NOMO-1 treated with DMSO at 0.1 percent for 48 hours (cell line): ENCODE measurements at regions not wholly inside any gene's neighbourhood (a gene's known extent, or its start where the extent isn't known, plus 50 kb on each side); places are given as distances from the start of the nearest gene placed in this dataset.

Source experiments
- DNase-seq: peaks from one replicate; lab custom pipeline; 2025; ENCODE audit not compliant: unreplicated experiment; lab: John Stamatoyannopoulos, UW

GRCh38 chr5:171509467-171509866, 90.0 kb downstream of the FGF18 start:
- no peak for DNase-seq

- DNase-seq: no peak
Observed at GRCh38 chr5:171512397-171512796, 93.0 kb downstream of the FGF18 start.

DNA sequence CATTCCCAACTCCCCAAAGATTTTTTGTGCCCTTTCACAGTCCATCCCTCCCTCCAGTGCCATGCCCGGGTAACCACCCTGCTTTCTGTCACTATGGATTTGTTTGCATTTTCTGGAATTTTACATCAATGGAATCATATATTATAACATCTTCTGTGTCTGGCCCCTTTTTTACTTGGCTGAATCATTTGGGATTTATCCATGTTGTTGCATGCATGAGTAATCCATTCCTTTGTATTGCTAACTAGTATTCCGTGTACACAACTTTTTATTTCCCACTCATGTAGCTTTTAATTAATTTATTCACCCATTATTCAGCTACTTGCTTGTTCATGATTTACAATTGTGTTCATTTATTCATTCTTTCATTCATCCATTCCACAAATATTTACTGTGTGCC, 94.1 kb downstream of the FGF18 start:
- no peak for DNase-seq

DNA sequence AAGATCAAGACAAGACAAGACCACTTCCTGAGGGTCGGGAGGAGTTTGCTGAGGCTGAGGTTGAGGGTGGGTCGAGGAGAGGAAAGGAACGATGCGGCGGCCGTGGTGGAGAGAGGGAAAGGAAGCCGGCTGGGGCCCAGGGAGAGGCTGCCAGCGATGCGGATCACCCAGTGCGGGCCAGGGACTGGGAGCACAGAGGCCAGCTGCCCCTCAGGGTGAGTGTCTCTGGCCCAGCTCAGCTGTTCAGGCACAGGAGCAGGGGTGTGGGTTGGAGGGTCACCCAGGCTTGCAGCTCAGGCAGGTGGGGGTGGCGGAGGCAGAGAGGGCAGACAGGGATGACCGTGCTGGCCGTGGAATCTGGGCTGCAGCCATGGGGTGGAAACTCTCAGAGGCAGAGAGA, 99.5 kb downstream of the FGF18 start:
- no peak for DNase-seq

- DNase-seq: no peak
Observed at GRCh38 chr5:171520300-171521174, 101.1 kb downstream of the FGF18 start.

GRCh38 chr5:171521219-171521633, 101.8 kb downstream of the FGF18 start:
- no peak for DNase-seq

DNA sequence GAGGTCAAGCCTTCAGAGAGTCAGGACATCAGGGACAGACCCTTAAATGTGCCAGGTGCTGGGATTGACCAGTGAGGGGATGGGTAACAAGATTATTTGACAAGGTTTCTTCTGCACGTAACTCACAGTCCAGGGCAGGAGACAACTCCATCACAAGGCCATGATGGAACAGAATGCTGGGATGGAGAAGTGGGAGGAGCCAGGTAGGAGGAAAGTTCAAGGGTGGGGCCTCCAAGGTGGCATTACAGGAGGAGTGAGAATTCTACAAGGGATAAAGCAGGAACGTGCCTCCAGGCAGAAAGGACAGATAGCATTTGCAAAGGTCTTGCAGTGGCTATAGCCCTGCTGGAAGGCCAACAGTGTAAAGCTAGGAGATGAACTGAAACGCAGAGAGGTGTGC, 102.2 kb downstream of the FGF18 start:
- no peak for DNase-seq

- no peak for DNase-seq
Observed at GRCh38 chr5:171523781-171524180, 104.3 kb downstream of the FGF18 start.

DNA sequence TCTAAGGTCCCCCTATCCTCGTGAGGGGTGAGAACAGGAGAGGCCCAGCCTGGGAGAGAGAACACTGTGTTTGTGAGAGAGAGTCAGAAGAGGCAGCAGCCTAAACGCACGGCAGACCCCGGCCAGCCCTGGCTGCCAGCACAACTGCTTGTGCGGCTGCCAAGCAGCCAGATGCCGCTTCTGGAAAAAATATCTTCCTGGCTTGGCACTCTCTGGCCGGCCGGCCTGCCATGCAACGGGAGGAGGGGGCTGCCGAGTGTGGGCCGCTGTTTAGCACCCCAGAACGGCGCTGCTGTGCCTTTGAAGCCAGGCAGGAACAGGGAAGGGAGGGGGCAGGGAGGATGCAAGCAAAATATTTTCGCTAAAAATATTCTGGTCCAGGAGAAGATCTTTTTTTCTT, 105.0 kb downstream of the FGF18 start:
- no peak for DNase-seq

- no peak for DNase-seq
Observed at GRCh38 chr5:171525085-171525484, 105.6 kb downstream of the FGF18 start.

DNA sequence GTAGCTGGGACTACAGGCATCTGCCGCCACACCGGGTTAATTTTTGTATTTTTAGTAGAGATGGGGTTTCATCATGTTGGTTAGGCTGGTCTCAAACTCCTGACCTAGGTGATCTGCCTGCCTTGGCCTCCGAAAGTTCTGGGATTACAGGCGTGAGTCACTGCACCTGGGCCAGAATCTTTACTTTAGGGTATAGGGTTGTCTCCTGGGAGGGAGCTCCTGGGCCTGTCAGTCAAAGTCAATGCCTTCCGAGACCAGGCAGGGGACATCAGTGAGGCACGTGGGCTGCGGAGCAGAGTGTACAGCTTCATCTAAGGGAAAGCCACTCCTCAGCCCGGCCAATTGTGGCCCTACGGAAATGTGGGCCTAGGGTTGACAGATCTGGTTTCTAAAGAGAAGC, 108.6 kb downstream of the FGF18 start:
- DNase-seq: no peak

DNA sequence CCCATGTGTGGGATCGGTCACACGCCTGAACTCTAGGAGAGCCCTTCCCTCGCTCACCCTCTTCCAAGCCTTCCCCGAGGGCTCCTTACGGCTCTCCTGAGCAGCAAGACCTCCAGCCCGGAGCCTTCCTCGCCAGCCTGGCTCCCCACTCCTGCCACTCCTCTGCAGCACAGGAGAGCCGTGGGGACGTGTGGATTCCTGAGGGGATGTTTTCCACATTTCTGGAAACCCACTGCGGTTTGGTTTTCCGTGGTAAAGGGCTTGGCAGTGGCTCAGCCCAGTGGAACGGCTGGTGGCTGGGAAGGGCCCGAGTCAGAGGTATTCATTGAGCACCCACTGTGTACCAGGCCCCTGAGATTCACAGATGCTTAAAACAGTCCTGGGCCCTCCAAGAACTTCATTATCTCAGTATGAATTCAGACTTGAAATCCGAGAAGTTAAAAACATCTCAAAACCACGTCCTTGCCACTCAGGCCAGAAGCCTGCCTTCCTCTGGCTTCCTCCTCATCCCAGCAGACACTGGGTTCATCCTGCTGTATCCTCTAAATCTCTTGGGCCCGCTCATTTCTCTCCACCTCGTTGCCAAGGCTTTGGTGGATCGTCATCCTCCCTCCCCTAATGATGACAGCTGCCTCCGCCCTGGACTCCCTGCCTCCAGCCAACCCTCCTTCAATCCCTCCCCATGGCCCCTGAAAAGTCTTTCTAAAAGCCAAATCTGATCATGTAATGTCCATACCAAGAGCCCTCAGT, 109.6 kb downstream of the FGF18 start:
- DNase-seq: no peak

- DNase-seq: no peak
Observed at GRCh38 chr5:171531638-171532037, 112.2 kb downstream of the FGF18 start.

GRCh38 chr5:171533153-171533552, 113.7 kb downstream of the FGF18 start:
- DNase-seq: no peak

DNA sequence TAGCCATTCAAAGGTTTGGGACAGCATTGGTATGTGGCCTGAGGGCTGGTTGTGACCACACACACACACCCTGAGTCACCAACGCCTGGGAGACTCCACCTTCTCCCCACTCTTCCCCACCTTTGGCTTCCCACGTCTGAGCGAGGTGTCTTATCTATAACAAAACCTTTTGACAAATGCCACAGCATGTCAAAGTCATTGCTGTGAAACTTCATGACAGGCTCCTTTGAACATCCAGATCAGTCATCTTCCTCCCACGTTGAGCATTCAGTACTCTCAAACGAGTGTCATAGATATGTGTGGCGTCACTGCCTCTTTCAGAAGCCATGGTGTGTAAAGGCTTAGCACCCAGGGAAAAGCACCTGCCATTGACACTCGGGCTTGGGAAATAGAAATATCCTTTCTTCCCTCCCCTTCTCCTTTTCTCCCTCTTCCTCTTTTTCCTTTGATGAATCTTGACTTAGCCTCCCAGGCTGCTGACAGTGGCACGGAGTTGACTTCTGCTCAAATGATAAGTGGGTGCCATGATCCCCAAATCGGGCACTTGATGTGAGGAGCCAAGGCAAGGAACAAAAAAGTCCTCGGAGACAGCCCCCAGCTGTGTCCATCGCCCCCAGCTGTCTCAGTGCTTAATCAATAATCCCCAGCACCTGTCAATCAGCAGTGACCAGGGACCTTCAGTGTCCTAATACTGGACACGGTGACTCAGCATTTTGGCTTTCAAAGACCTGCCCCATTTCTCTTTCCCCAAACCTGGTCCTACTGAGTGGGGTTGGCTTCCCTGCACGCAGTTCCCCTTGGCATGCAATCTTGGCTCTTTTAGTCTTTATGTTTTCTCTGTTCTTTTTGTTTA, 114.8 kb downstream of the FGF18 start:
- no peak for DNase-seq

- DNase-seq: no peak
Observed at GRCh38 chr5:171535162-171535561, 115.7 kb downstream of the FGF18 start.

DNA sequence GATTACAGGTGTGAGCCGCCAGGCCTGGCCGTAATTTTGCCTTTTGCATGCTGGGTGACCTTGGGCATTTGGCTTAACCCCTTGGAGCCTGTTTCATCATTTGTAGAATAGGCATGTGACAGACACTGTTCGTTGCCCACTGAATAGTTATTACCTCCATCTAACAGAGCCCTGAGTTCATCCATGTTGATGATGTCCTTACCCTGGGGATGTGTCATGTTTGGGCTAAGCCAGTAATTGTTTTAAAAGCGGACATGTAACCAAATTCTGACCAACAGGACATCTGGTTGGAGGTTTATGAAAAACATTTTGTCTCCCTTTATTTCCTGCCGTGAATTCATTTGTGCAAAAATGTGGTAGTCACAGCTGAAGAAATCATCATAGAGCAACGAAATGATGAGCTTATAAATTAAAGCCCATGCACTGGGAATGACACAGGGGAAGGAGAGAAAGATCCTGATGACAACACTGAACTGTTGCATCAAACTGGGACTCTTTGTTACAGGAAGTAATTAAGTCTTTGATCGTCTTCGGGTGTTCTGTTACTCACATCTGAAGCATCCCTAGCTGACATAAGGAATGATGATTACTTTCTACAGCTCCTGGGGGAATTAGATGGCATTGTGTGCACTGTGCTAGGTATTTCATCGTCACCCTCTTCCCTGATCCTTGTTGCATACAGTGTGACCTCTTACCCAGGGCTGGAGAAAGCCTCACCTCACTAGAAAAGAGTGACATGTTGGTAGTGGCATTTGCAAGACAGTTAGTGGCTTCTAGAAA, 117.8 kb downstream of the FGF18 start:
- DNase-seq: no peak

DNA sequence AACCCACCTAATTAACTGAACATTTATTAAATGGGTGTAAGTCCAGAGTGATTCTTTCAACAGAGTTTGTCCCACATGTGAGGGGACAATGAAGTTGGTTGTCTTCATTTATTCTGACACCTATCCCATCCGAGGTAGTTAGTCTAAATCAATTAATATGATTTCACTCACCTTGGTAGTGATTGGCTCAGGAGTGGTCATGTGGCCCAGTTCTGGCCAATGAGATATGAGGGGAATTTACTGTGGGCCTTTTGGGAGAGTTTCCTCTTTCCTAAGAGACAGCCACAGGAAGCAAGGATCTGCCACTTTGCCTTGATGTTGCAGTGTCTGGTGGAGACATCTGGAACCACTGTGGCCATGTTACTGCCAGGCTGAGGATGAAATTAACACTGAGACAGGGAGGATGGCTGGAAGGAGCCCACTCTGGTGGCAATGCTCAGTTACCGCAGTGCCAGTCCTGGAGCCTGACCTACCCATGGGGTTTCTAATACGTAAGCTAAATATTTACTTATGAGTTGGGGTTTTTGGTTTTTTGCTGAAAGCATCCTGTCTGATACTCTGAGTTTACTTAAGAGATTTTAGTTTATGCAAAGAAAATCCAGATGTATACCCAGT, 118.6 kb downstream of the FGF18 start:
- DNase-seq: no peak

DNA sequence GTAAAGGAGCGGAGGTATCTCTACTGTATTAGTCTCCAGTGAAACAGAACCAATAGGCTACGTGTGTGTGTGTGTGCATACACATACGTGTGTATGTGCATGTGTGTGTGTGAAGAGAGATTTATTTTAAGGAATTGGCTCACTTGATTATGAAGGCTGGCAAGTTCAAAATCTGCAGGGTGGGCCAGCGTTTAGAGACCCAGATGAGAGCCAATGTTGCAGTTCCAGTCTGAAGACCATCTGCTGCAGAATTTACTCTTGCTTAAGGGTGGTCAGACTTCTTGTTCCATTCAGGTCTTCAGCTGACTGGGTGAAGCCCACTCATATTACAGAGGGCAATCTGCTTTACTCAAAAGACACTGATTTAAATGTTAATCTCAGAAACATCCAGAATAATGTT, 119.2 kb downstream of the FGF18 start:
- DNase-seq: no peak

DNA sequence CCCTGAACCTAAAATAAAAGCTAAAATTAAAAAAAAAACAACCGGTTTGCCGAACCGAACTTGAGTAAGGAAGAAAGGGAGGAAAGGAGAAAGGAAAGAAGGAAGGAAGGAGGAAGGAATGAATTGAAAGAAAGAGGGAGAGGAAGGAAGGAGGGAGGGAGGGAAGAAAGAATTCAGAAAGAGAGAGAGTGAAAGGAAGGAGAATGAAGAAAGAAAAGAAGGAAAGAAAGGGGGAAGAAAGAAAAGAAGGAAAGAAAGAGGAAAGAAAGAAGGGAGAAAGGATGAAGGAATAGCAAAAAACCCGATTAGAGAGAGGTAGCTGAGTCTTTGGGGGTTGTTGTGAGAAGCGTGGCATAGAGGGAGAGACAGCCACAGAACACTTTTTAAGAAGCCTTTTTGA, 121.4 kb downstream of the FGF18 start:
- no peak for DNase-seq
